A673 (cell line): ENCODE measurements at regions not wholly inside any gene's neighbourhood (a gene's known extent, or its start where the extent isn't known, plus 50 kb on each side); places are given as distances from the start of the nearest gene placed in this dataset.

Source experiments
- EZH2 ChIP-seq: fragments of 200-600 bp; sonication (generic); IDR thresholded peaks from 2 replicates; pipeline ENCODE4 v1.6.1; 2017; ENCODE audit warnings: borderline replicate concordance, low read depth, mild to moderate bottlenecking, mixed read lengths, antibody characterized with exemption, low read length; ENCODE audit not compliant: poor library complexity, severe bottlenecking
- TF ChIP-seq, protein P1 (sequence below): fragments of 300-800, 200-600 bp; sonication (generic); conservative IDR thresholded peaks from 2 replicates; pipeline ENCODE4 v1.5.1; 2017; ENCODE audit warnings: low read depth, mild to moderate bottlenecking, antibody characterized with exemption, low read length, moderate library complexity, mixed read lengths

DNA sequence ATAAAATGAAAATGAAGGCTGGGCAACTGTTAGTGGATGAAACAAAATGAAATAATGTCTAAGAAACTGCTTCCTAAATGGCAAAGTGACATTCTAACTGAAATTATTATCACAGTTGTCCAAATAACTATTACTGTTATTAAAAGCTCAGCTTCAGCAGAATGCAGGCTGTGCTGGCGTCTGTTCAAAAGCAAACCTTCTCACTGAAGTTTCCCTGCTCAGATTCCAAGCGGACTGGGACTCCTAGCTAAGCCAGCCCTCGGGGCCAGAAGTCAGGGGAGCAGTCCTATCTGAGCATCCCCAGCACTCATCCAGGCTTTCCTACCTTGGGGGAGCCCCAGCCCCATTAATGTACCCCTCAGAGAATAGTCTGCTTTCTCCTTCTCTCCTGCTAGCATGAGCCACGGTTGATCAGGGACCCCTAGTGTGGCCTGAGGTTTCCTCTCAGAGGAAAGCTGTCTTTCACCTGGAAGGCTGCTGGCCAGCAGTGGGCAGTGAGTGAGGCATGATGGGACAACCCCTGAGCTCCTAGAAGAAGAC lies 1167.3 kb downstream of the TBC1D22A start:
- TF ChIP-seq, protein P1, sequence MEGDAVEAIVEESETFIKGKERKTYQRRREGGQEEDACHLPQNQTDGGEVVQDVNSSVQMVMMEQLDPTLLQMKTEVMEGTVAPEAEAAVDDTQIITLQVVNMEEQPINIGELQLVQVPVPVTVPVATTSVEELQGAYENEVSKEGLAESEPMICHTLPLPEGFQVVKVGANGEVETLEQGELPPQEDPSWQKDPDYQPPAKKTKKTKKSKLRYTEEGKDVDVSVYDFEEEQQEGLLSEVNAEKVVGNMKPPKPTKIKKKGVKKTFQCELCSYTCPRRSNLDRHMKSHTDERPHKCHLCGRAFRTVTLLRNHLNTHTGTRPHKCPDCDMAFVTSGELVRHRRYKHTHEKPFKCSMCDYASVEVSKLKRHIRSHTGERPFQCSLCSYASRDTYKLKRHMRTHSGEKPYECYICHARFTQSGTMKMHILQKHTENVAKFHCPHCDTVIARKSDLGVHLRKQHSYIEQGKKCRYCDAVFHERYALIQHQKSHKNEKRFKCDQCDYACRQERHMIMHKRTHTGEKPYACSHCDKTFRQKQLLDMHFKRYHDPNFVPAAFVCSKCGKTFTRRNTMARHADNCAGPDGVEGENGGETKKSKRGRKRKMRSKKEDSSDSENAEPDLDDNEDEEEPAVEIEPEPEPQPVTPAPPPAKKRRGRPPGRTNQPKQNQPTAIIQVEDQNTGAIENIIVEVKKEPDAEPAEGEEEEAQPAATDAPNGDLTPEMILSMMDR = no peak
- no peak for TF ChIP-seq EZH2
